Central memory CD8-positive, alpha-beta T cell (primary cell): ENCODE measurements at regions not wholly inside any gene's neighbourhood (a gene's known extent, or its start where the extent isn't known, plus 50 kb on each side); places are given as distances from the start of the nearest gene placed in this dataset.

Source experiments
- ATAC-seq: fragments of 150-1000 bp; cut with Tn5 transposase; replicated peaks from 2 replicates; pipeline ENCODE4 v1.10.0; 2022; ENCODE audit warnings: mild to moderate bottlenecking, moderate FRiP score, moderate number of reproducible peaks; ENCODE audit not compliant: poor library complexity, severe bottlenecking; ENCODE audit errors: extremely low read depth
- DNase-seq, 2 donors: peaks; one replicate each; pipeline ENCODE4 v3.0.0; 2021; ENCODE audit warnings: low spot score in 2 of 2
- H3K27ac Mint-ChIP-seq: one replicate; pipeline ENCODE4 v1.8.0; 2022; ENCODE audit warnings: low read depth, mild to moderate bottlenecking, moderate library complexity, mixed read lengths
- H3K27me3 Mint-ChIP-seq: one replicate; pipeline ENCODE4 v1.8.0; 2022; ENCODE audit warnings: mixed read lengths
- H3K36me3 Mint-ChIP-seq: one replicate; pipeline ENCODE4 v1.8.0; 2022; ENCODE audit warnings: mild to moderate bottlenecking, moderate library complexity, mixed read lengths; ENCODE audit not compliant: insufficient read depth
- H3K4me1 Mint-ChIP-seq: one replicate; pipeline ENCODE4 v1.8.0; 2022; ENCODE audit warnings: mixed read lengths
- H3K4me3 Mint-ChIP-seq: one replicate; pipeline ENCODE4 v1.8.0; 2022; ENCODE audit warnings: mild to moderate bottlenecking, moderate library complexity, mixed read lengths
- H3K9me3 Mint-ChIP-seq: one replicate; pipeline ENCODE4 v1.8.0; 2022; ENCODE audit warnings: mixed read lengths

DNA sequence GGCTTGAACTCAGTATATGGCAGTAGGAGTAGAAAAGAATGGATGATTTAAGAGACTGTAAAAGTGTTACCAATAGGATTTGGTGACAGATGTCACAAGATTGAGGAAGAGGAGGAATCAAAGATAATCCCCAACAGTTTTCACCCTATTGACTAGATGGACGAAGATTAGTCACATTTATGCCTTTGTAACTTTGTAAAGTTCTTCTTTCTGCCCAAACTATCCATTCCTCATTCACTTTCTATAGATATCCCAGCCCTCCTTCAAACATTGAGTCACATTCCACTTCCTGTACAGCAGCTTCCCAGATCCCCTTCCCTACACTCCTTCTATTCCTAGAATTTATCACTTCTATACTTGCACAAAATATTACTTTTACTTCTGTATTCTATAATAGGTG, 207.9 kb downstream of the BTG1 start:
- H3K27me3 Mint-ChIP-seq: no peaks in the 10 kb centered on the region
- H3K36me3 Mint-ChIP-seq: no peaks in the 10 kb centered on the region
- no peaks in the 10 kb centered on the region for H3K4me1 Mint-ChIP-seq
- no peak for ATAC-seq
- DNase-seq: no peak
- no peak overlapping the region for H3K27ac Mint-ChIP-seq
- H3K4me3 Mint-ChIP-seq: no peak overlapping the region
- H3K9me3 Mint-ChIP-seq: no peaks in the 10 kb centered on the region

DNA sequence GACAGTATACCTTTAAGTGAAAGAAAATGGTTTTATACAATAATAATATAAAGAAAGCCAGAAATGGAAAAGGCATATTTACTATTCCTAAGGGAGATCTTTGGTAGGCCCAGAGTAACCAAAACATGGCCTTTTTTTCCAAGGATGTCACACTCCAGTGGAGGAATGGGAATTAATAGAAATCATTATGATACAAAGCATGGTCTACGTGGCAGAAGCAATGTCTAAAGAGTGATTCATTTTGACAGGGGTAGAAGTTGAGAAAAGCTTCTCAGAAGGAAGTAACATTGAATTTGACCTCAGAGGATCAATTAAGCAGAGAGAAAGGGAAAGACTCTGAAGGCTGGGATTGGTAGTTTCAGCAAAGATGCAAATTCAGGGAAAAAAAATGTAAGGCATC, 208.6 kb downstream of the BTG1 start:
- Mint-ChIP-seq H3K4me1 (no peaks in the 10 kb centered on the region), H3K27ac (no peak overlapping the region)
- no peak for ATAC-seq

DNA sequence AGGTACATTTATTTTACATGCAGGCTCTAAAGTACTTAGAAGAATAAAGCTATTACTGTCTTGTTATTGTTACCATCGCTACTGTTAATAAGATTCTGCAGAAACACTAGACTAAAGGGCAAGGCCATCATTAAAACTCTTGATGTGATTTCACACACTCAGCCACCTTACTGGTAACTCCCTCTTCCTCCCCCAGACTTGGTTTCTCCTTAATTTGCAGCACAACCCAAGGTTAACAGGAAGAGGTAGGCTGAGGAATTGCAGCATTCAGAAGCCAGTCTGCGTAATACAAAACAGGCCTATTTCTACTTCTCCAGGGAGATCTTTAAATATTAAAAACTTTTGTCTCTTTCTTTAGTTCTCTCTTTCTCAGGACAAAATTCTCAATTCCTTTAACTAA, 210.3 kb downstream of the BTG1 start:
- Mint-ChIP-seq H3K4me1 (no peaks in the 10 kb centered on the region), H3K27me3 (no peaks in the 10 kb centered on the region), H3K36me3 (no peaks in the 10 kb centered on the region), H3K4me3 (no peak overlapping the region), H3K27ac (no peak overlapping the region), H3K9me3 (no peaks in the 10 kb centered on the region)
- DNase-seq (no peak), ATAC-seq (no peak)

More for the DNA sequence above, 208.6 kb downstream of the BTG1 start:
- H3K4me3 Mint-ChIP-seq: no peak overlapping the region
- H3K9me3 Mint-ChIP-seq: no peaks in the 10 kb centered on the region
- no peaks in the 10 kb centered on the region for H3K36me3 Mint-ChIP-seq
- no peaks in the 10 kb centered on the region for H3K27me3 Mint-ChIP-seq
- no peak for DNase-seq

DNA sequence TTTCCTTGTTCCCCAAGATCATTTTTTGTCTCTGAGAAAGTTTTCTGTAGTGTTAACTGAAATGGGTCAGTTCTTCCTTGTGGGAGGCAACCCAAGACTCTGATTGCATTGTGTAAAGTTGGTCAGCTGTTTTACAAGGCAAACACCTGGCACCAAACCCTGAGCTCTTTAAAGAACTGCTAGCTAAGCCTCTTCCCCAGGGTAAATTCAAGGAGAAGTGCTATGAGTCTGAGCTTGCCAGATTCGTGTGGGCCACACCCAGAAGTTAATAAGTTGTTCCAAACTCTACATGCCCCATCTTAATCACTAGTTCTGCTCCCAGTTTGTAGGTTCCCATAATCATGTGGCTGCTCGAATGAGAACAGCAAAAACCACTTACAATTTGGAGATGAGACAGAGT, 214.5 kb downstream of the BTG1 start:
- no peak for ATAC-seq
- Mint-ChIP-seq H3K4me1 (no peaks in the 10 kb centered on the region), H3K9me3 (peaks cover 6% of the 10 kb centered on the region), H3K36me3 (no peaks in the 10 kb centered on the region), H3K27ac (no peak overlapping the region), H3K4me3 (no peak overlapping the region), H3K27me3 (no peaks in the 10 kb centered on the region)
- DNase-seq: no peak

DNA sequence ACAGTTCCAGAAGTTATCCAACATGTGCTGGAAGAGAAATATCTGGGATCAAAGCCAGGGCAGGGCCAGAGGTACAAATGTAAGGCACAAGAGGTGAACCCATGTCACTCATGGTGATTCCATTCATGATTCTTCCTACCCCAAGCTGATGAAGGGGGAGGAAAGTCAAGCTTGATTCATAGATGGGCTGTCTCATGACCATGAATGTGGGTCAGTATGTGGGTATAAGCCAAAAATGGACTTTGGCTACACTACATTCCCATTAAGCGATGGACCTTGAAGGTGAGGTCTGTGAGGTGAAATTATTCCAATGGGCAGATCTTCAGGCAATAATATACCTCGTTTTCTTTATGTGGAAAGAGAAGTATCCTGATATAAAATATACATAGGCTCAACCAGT, 217.1 kb downstream of the BTG1 start:
- Mint-ChIP-seq H3K27ac (no peak overlapping the region), H3K9me3 (peaks cover 6% of the 10 kb centered on the region), H3K27me3 (no peaks in the 10 kb centered on the region), H3K4me1 (no peaks in the 10 kb centered on the region), H3K36me3 (no peaks in the 10 kb centered on the region), H3K4me3 (no peak overlapping the region)
- DNase-seq (no peak), ATAC-seq (no peak)

DNA sequence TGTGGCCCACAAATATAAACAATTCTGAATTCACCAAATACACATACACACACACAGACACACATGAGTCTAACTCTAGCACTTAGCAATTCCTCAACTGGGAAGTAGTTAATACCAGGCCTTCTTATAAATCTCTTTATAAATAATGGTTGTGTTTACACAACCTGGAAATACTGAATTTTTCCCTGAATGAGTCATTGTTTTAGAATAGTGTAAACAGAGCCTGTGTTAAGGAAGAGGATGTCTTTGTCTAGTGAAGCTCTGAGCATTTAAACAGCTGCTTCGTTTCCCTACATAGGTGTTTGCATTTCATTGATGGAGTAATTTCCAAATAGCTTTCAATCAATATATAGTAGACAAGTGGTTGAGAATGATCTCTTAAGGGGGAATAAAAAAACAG, 218.8 kb downstream of the BTG1 start:
- no peak overlapping the region for H3K4me3 Mint-ChIP-seq
- H3K36me3 Mint-ChIP-seq: no peaks in the 10 kb centered on the region
- H3K4me1 Mint-ChIP-seq: peaks cover 2% of the 10 kb centered on the region
- DNase-seq (no peak), ATAC-seq (no peak)
- no peak overlapping the region for H3K27ac Mint-ChIP-seq
- H3K27me3 Mint-ChIP-seq: no peaks in the 10 kb centered on the region
- H3K9me3 Mint-ChIP-seq: peaks cover 6% of the 10 kb centered on the region

DNA sequence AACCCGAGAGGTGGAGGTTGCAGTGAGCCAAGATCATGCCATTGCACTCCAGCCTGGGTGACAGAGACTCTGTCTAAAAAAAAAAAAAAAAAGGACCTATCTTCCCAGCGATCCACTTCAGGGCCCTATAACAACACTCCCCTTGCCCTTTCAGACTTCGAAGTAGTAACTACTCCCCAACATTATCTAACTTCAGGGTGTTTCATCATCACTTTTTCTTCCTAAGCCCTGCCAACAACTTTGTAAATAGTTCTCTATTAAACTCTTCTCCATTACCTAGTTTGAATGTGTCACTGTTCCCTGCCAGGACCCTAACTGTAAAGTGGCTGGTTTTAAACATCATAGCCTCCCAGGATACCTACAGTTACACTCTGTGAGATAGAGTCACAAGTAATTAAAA, 220.8 kb downstream of the BTG1 start:
- ATAC-seq: no peak
- Mint-ChIP-seq H3K4me1 (peaks cover 10% of the 10 kb centered on the region), H3K9me3 (peaks cover 6% of the 10 kb centered on the region), H3K27me3 (no peaks in the 10 kb centered on the region), H3K4me3 (no peak overlapping the region), H3K27ac (no peak overlapping the region), H3K36me3 (no peaks in the 10 kb centered on the region)
- no peak for DNase-seq

DNA sequence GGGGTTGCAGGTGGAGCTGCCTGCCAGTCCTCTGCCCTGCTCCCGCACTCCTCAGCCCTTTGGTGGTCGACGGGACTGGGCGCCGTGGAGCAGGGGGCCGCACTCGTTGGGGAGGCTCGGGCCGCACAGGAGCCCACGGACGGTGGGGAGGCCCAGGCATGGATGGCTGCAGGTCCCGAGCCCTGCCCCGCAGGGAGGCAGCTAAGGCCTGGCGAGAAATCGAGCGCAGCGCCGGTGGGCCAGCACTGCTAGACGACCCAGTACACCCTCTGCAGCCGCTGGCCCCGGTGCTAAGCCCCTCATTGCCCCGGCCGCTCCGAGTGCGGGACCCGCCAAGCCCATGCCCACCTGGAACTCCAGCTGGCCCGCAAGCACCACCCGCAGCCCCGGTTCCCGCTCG, 221.8 kb downstream of the BTG1 start:
- no peak for ATAC-seq
- H3K9me3 Mint-ChIP-seq: no peaks in the 10 kb centered on the region
- peaks cover 10% of the 10 kb centered on the region for H3K4me1 Mint-ChIP-seq
- H3K36me3 Mint-ChIP-seq: no peaks in the 10 kb centered on the region
- H3K27me3 Mint-ChIP-seq: no peaks in the 10 kb centered on the region
- no peak overlapping the region for H3K27ac Mint-ChIP-seq
- DNase-seq: no peak
- H3K4me3 Mint-ChIP-seq: no peak overlapping the region

DNA sequence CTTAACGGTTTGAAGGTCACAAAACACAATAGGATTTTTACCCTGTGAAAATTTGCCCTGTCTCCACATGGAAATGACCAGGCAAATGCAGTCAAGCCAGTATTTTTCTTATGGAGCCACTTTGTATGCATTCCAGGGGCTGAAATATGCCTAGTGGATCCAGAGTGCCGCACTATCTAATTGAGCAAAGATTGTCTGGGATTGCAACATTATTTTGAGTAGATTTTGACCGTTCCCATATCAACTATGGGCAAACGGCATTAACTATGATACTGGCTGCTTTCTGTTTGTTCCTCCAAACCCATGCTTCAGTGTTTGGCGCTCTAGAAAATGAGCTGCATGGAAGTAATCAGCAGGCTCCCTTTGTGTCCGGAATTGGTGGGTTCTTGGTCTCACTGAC, 223.0 kb downstream of the BTG1 start:
- Mint-ChIP-seq H3K27me3 (no peaks in the 10 kb centered on the region), H3K27ac (no peak overlapping the region), H3K4me1 (peaks cover 10% of the 10 kb centered on the region), H3K36me3 (no peaks in the 10 kb centered on the region), H3K9me3 (no peaks in the 10 kb centered on the region), H3K4me3 (no peak overlapping the region)
- ATAC-seq (no peak), DNase-seq (no peak)

DNA sequence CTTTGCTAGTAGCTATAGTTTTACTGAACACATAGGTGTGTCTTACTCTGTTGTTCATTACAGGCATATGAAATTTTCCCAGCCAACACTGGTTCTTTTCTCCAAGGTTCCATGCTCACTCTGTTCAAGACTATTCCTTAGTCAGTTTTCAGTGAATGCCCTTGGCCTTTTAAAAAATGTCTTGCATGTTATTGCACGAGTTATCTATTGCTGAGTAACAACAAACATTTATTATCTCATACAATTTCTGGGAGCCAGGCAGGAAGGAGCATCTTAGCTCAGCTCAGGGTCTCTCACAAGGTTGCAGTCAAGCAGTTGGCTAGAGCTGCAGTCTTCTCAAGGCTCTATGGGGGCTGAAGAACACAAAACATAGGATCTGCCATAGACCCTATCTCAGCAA, 223.5 kb downstream of the BTG1 start:
- Mint-ChIP-seq H3K9me3 (no peaks in the 10 kb centered on the region), H3K36me3 (no peaks in the 10 kb centered on the region), H3K27me3 (no peaks in the 10 kb centered on the region), H3K4me1 (peaks cover 10% of the 10 kb centered on the region), H3K4me3 (no peak overlapping the region), H3K27ac (peak overlapping the region; percentile 86)
- DNase-seq (no peak), ATAC-seq (no peak)

DNA sequence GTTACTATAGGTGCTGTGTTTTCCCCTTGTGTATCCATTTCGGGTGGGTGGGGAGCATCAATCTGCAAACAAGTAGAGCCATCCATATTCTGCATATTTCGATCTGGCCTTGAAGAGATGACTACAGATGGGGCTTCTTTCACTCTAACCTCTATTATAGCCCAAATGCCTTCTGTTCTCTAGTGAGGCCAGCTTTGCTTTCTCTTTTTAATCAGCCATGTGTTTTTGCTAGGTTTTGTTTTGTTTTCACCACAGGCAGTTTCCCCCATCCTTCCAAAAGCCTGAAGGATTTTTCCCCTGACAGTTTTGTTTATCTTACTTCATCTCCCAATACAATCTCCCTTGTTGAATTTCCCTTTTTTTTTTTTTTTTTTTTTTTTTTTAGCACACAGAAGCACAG, 224.1 kb downstream of the BTG1 start:
- Mint-ChIP-seq H3K36me3 (no peaks in the 10 kb centered on the region), H3K27ac (peak overlapping the region; percentile 86), H3K27me3 (no peaks in the 10 kb centered on the region), H3K9me3 (no peaks in the 10 kb centered on the region), H3K4me3 (no peak overlapping the region), H3K4me1 (peaks cover 10% of the 10 kb centered on the region)
- ATAC-seq (no peak), DNase-seq (no peak)

DNA sequence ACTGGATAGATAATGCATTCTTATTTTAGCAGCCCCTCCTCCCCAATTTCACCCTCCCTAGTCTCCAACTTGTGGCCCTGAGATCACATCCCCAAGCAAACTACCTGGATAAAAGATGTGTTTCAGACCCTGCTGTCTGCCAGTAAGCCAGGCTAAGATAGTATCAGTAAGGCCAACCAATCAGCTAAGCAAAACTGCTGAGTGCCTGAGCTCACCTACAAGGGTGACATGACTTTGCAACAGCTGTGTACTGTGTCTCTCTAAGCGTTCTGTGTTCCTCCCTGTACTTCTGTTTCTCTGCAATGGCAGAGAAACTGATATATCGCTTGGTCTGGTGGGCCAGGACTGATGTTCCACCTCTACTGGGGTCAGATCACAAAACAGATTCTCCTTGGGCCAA, 224.9 kb downstream of the BTG1 start:
- H3K27ac Mint-ChIP-seq: no peak overlapping the region
- no peaks in the 10 kb centered on the region for H3K36me3 Mint-ChIP-seq
- H3K4me3 Mint-ChIP-seq: no peak overlapping the region
- DNase-seq (no peak), ATAC-seq (no peak)
- H3K27me3 Mint-ChIP-seq: no peaks in the 10 kb centered on the region
- no peaks in the 10 kb centered on the region for H3K9me3 Mint-ChIP-seq
- peaks cover 10% of the 10 kb centered on the region for H3K4me1 Mint-ChIP-seq

DNA sequence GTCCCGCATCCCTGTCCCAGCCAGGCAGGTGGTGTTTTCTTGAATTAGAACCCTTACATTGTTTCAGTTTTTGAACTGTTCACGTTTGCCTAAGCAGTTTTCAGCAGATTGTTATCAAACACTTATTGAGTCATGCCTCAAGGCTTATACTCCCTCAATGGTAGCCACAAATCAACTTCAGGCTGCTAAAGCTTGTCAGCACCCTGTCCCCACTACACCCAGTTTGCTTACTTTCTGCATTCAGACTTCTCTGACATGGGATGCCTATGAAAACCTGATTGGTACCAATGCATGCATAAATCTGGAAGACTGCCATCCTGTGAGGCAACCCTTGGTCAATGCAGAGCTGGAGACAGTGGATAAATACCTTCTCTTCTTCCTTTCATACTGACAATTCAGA, 225.4 kb downstream of the BTG1 start:
- Mint-ChIP-seq H3K4me1 (peaks cover 10% of the 10 kb centered on the region), H3K27me3 (no peaks in the 10 kb centered on the region), H3K27ac (no peak overlapping the region), H3K36me3 (no peaks in the 10 kb centered on the region), H3K9me3 (no peaks in the 10 kb centered on the region), H3K4me3 (no peak overlapping the region)
- DNase-seq (no peak), ATAC-seq (no peak)

DNA sequence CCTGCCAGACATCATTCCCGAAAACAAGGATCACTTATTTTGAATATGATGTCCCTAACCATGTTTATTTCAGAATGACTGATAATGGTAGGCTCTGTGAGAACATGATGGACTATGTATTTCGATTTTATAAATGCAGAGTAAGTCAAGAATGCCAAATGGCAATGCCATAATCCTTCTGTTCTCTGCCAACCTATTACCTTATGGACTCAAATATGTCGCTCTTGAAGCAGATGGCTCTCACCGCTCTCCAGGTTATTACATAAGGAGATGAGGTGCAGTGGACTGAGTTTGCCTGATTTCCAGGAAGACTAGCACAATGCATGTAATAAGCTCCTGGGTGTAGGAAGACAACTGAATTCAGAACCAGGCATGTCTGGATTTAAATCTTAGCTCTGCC, 227.2 kb downstream of the BTG1 start:
- ATAC-seq (no peak), DNase-seq (no peak)
- Mint-ChIP-seq H3K27me3 (no peaks in the 10 kb centered on the region), H3K4me1 (peaks cover 10% of the 10 kb centered on the region), H3K27ac (no peak overlapping the region), H3K36me3 (no peaks in the 10 kb centered on the region), H3K9me3 (no peaks in the 10 kb centered on the region), H3K4me3 (no peak overlapping the region)
